ENCODE measurements at regions not wholly inside any gene's neighbourhood (a gene's known extent, or its start where the extent isn't known, plus 50 kb on each side); places are given as distances from the start of the nearest gene placed in this dataset.

DNA sequence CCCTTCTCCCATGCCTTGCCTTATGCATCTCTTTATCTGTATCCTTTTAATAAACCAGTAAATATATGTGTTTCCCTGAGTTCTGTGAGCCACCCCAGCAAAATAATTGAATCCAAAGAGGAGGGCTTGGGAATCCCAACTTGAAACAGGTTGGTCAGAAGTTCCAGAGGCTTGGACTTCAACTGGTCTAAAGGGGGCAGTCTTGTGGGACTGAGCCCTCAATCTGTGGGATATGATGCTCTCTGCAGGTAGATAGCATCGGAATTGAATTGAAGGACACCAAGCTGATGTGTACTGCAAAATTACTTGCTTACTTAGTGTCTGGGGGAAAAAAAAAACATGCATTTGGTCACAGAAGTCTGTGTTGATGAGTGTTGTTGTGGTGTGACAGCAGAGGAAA, 1033.5 kb upstream of the TMEFF2 start:
- TF ChIP-seq, protein P1, sequence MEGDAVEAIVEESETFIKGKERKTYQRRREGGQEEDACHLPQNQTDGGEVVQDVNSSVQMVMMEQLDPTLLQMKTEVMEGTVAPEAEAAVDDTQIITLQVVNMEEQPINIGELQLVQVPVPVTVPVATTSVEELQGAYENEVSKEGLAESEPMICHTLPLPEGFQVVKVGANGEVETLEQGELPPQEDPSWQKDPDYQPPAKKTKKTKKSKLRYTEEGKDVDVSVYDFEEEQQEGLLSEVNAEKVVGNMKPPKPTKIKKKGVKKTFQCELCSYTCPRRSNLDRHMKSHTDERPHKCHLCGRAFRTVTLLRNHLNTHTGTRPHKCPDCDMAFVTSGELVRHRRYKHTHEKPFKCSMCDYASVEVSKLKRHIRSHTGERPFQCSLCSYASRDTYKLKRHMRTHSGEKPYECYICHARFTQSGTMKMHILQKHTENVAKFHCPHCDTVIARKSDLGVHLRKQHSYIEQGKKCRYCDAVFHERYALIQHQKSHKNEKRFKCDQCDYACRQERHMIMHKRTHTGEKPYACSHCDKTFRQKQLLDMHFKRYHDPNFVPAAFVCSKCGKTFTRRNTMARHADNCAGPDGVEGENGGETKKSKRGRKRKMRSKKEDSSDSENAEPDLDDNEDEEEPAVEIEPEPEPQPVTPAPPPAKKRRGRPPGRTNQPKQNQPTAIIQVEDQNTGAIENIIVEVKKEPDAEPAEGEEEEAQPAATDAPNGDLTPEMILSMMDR (IDR thresholded peaks at IDR 0.05; ENCODE audit: insufficient read depth, low read depth, low read length): no peak
- no peak for TF ChIP-seq EZH2 (IDR thresholded peaks at IDR 0.05; ENCODE audit: insufficient read depth, low read length)
